HG02678 (cell line): ENCODE measurements at regions not wholly inside any gene's neighbourhood (a gene's known extent, or its start where the extent isn't known, plus 50 kb on each side); places are given as distances from the start of the nearest gene placed in this dataset.
"Not testable (repeated sequence)": the region's sequence is repeated elsewhere in the genome, so short reads cannot be mapped to it uniquely, and the experiment has no call there.

ENCODE experiments used
- ATAC-seq: cut with Tn5 transposase; IDR thresholded peaks from one replicate; pipeline ENCODE4 v1.9.1; 2021; ENCODE audit warnings: mild to moderate bottlenecking, moderate library complexity; ENCODE audit not compliant: unreplicated experiment

DNA sequence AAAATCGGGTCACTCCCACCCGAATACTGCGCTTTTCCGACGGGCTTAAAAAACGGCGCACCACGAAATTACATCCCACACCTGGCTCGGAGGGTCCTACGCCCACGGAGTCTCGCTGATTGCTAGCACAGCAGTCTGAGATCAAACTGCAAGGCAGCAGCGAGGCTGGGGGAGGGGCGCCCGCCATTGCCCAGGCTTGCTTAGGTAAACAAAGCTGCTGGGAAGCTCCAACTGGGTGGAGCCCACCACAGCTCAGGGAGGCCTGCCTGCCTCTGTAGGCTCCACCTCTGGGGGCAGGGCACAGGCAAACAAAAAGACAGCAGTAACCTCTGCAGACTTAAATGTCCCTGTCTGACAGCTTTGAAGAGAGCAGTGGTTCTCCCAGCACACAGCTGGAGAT, 325.7 kb upstream of the PIK3R1 start:
- ATAC-seq, result not testable (repeated sequence)

DNA sequence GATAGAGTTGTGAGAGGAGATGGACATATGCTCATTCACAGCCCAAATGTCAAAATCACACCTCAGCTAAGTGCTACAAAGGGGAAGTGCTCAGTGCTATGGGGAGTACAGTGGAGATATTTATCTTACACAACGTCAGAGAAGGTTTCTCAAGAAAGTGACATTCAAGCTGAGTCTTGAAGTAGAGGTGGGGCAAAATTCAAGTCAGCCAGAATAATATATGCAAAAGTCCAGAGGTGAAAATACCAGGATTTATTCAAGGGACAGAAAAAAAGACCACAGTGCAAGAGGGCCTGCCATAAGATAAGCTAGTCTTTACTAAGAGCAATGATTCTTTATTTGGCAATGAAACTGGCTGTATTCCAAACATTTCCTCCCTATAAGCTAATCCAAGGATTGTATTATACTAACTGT, 327.8 kb upstream of the PIK3R1 start:
- ATAC-seq, result no peak

DNA sequence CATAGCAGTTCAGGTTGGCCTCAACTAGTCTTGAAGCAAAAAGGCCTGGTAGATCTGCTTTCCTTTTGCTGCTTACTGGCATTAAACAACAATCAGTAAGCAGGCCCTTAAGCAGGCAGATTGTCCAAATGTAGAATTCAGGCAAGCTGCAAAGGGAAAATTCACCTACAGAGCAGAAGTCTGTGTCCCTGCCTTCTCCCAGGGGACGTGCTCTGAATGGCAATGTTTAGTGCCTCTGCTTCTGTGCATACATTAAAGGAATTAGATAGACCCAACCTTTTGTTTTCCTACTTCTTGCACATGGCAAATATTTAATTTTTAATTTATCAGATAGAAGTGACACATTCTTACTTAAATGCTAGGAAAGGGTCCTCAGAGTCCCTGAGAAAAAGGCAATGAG, 328.8 kb upstream of the PIK3R1 start:
- ATAC-seq, result no peak

DNA sequence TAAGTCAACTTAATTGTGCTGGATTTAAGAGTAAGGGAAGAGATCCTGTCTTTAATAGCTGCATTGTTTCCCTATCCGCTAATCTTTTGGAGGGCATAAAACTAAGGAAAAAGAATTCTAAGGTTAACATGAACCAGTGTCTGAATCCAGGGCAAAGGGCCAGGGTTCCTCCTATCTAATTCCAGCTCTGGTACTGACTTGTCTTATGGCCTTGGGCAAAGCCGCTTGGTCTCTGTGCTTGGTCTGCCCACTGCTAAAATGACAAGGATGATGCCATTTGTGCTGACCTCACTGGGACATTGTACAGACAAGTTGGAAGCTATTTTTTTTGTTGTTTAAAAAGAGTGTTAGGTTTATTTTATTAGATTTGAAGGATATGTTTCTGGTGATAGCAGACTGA, 334.7 kb upstream of the PIK3R1 start:
- ATAC-seq, result no peak

DNA sequence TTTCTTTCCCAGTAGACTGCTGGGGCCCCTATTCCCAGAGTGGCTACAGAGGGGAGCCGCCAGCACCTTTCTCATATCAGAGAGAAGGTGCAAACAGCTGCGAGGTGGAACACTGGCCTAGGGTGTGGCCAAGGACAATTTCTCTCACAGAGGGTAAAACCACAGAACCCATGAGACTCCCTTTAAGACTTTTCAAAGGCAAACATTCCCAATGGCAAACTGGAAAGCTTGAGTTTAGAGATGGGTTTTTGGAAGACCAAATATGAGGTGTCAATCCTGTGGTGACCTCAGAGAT, 335.1 kb upstream of the PIK3R1 start:
- ATAC-seq, result no peak

DNA sequence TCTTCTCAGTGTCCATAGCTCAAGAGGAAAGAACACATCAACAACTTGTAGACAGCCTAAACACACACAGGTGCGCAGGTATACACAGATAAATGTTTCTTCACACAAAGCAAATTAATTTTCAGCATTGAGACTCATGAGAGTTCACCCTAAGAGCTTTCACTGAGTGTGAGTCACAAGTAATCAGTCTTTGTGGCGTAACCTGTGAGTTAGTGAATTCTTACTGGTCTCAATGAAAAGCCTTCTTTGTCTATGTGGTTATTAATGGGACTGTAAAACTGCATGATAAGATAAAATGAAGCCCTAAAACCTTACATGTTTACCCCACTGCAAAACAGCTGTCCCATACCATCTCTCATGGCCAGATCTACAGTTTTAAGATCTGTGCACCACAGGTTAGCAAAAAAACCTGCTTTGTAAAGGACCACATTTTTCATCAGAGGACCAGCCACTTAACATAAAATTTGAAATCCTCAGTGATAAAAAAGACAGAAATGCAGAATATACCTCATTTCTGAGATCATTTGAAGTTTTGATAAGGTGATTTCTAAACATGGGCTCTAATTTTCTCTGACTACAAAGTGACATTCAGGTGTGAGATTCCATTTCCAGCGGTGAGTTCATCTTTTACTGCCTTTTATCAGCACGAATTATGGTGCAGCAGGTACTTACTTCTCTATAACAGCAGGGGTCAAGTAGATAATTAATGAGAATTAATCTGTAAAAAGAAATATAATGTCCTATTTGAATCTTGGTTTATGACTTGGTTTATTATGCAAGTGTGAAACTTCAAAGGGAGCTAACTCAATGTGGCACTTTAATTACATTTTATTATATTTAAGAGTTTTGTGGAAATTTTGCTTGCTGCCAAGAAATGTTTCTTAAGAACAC, 335.7 kb upstream of the PIK3R1 start:
- ATAC-seq, result no peak

DNA sequence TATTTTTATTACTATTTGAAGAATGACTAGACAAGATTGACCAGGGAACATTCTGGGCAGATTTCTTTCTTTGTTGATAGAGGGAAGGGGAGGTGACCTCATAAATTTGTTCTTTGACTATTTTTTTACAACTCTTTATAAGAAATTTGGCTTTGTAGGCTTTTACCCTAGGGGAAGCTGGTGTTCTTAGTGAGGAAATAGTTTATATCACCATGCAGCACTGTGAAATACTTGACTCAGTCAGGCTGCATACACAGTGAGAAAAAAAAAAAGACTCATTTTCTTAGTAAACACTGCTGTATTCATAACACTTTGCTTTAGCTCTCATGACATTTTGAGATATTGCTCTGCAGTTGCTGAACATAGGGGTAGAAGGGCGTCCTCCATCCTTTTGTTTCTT, 336.6 kb upstream of the PIK3R1 start:
- no peak for ATAC-seq

DNA sequence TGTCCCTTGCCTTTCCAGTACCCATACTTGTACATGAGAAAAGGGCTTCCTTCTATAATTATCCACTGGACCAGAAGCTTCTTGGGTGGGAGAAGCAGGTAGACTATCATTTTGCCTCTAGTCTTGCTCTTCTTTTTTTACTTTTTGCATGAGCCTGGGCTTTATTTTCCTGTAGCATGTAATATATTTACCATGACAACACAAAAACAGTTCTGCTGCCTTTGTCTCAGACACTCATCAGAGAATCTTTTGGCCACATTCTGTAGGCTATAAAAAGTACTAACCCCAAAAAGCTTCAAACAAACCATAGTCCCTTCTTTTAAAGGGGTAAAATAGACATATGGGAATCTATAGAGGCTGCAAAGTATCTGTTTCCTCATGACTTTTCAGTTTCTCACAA, 339.2 kb upstream of the PIK3R1 start:
- no peak for ATAC-seq

DNA sequence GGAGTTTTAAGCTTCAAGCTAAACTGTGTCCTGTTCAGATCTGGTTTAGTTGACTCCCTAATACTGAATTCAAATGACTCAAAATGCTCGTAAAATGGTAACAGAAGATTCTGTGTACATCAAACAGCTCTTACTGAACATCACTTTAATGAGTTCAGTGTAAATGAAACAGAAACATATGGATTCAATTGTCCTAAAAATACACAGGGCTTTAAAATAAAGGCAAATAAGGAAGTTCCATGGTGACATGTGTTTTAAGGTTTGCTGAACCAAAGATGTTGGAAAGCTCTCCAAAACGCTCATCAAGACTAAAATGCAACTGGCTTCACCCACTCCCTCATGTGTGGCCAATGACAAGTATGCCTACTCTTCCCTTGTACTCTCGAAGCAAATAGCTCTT, 340.0 kb upstream of the PIK3R1 start:
- ATAC-seq, result no peak

DNA sequence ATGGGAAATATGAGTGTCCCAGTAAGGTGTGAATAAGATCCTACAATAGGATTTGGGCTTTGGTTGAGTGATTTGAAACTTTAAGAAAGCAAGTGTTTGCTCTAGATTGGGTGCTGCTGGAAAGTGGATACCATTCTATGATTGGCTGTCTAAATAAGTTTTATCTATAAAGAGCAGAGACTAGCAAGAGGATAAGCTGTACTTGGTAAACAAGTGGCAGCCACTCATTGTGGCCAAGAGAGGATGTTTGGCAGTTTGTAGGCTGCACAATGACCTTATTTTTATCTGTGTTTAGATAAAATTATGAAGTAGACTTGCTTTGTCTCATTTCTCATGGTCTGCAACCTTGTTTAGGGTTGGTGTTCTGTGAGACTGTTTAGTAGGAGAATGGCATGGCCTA, 341.6 kb upstream of the PIK3R1 start:
- no peak for ATAC-seq

DNA sequence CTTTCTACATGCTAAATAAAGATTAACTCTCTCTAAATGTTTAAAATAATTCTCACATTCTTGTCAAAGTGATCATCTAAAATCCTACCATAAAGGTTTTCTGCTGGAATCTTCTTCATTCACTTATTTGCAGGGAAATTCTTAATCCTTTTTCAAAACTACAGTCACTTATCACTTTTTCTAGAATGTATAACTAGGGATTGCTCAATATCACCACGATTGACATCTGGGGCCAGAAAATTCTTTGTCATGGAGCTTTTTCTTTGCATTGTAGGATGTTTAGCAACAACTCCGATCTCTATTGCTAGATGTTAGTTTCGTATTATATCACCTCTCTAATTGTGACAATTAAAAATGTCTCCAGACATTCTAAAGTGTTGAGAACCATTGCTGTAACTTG, 344.9 kb upstream of the PIK3R1 start:
- no peak for ATAC-seq

DNA sequence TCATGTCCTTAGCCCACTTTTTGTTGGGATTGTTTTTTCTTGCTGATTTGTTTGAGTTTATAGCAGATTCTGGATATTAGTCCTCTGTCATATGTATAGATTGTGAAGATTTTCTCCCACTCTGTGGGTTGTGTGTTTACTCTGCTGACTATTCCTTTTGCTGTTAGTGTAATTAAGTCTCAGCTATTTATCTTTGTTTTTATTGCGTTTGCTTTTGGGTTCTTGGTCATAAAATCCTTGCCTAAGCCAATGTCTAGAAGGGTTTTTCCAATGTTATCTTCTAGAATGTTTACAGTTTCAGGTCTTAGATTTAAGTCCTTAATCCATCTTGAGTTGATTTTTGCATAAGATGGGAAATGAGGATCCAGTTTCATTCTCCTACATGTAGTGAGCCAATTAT, 351.2 kb upstream of the PIK3R1 start:
- not testable (repeated sequence) for ATAC-seq

DNA sequence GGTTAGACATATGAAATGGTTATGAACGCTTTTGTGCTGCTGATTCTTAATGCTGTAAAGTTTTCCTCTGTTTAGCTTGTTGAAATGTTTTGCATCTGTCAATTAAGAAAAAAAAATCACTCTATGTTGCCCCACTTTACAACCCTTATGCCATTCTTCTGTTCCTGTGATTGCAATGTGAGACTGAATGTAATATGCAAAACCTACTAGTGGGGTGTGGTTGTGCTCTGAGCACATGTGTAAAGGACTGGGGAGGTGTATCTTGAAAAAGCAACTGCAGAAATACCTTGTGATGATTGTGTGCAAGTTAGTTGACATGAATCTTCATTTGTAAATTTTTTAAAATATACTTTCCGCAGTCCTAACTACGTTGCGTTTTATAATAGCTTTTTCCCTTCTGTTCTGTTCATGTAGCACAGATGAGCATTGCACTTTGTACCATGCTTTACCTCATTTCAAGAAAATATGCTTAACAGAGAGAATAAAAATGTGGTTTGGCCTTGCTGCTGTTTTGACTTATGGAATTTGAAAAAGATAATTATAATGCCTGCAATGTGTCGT, 357.0 kb upstream of the PIK3R1 start:
- ATAC-seq, result no peak

DNA sequence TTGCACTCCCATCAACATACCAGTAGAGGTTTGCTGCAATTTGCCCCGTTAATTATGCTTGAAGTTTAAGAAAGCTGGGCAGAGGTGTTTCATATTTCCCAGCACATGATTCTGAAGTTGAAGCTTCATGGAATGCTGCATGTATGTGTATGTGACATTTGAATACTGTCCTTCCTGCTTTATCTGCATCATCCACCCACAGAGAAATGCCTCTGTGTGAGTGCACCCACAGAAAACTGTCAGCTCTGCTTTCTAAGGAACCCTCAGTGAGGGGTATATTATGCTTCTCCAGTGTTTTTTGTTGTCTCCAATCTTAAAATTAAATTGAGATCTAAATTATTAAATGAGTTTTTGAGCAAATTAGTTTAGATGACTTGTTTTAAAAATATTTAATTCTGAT, 358.1 kb upstream of the PIK3R1 start:
- no peak for ATAC-seq

DNA sequence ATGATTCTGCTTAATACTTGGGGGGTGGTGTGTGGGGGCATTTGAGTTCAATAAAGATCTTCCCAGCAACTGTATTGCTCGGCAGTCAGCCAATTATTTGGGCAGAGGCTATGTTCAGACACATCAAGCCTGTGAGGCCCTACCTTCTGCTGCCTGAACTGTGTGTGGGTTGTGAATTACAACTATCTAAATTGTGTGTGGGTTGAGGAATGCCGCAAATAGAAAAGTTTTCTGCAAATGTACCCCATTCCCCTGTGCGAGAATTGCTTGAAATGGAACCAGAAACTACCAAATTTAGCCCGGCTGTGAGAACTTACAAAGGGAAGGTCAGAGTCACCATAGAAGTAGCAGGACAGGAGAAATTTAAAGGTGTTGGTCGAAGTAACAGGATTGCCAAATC, 360.0 kb upstream of the PIK3R1 start:
- no peak for ATAC-seq

DNA sequence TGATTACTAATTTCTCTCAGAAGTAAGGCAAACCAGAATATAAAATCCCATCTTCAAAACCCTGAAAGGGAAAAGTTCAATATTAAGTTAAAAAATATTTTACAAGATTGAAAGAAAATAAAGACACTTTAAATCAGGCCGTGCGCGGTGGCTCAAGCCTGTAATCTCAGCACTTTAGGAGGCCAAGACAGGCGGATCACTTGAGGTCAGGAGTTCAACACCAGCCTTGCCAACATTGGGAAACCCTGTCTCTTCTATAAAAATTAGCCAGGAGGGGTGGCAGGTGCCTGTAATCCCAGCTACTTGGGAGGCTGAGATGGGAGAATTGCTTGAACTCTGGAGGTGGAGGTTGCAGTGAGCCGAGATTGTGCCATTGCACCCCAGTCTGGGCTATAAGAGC, 364.6 kb upstream of the PIK3R1 start:
- ATAC-seq, result not testable (repeated sequence)

DNA sequence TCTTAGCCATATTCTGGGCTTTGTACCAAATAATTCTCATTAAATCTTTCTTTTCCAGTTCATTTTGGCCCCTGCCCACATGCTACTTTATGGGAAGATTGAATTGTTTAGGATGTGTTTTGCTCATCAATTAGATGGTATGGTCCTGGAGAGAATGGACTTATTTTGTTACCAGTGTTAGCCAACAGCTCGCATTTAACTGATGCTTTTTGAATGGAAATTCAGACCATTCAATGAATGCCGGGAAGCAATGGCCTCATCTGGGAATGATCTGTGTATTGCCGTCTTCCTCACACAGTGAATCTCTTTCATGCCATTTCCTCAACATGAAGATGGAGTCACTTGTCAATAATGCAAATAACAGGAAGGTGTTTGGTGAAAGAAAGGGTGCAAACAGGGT, 370.6 kb upstream of the PIK3R1 start:
- no peak for ATAC-seq

DNA sequence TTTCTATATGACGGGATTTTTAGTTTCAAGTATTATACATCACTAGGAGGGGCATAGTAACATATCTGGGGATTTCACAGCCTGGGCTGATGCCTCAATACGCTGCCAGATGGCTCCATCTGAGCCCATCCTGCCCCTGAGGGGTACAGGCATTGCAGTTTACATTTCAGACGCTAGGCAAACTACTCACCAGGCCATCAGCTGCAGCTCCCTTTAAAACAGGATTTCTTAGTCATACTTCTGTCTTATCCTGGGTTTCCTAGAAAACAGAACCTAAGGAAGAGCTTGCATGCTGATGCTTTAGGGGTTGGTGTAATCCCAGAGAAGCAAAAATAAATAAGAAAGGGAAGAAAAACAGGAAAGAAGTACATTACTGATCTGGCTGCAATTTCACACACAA, 372.8 kb upstream of the PIK3R1 start:
- ATAC-seq, result no peak

DNA sequence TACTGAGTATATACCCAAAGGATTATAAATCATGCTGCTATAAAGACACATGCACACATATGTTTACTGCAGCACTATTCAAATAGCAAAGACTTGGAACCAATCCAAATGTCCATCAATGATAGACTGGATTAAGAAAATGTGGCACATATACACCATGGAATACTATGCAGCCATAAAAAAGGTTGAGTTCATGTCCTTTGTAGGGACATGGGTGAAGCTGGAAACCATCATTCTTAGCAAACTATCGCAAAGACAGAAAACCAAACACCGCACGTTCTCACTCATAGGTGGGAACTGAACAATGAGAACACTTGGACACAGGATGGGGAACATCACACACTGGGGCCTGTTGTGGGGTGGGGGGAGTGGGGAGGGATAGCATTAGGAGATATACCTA, 378.3 kb upstream of the PIK3R1 start:
- ATAC-seq, result not testable (repeated sequence)

DNA sequence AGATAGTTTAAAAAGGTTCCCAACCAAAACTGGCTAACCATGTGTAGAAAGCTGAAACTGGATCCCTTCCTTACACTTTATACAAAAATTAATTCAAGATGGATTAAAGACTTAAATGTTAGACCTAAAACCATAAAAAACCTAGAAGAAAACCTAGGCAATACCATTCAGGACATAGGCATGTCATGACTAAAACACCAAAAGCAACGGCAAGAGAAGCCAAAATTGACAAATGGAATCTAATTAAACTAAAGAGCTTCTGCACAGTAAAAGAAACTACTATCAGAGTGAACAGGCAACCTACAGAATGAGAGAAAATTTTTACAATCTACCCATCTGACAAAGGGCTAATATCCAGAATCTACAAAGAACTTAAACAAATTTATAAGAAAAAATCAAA, 379.1 kb upstream of the PIK3R1 start:
- ATAC-seq, result not testable (repeated sequence)

DNA sequence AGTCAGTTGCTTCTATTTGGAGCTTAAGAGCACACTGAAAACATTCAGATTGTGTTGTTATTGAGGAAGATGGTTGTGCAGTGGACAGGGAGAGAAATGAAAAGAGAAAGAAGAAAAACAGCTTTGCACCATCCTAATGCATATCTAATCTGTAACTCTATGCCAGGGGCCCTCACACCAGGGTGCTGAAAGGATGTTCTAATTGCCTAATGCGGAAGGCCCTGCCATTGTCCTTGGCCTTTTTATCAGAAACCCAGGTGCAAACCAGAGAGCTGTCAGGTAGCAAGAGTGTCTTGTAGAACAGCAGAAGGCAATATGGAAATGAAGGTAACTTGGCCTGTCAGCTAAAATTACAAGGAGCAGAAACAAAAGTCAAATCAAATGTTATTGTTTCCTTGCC, 384.5 kb upstream of the PIK3R1 start:
- no peak for ATAC-seq

DNA sequence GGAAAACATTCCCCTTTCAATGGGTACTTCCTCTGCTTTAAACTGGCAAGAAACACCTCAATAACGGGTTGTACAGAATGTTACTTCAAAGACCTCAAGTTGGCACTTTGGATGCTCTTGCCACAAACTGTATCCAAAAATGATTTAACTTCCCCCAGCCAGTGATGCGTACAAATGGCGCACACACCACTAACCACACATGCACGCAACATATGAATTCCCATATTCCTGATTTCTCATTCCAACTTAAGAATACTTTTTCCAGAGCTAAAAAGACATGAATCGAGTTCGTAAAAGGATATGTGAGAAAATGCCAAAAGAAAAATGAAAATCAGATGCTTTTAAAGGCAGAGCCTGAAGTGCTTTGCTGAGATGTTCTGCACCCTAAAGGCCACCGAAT, 388.0 kb upstream of the PIK3R1 start:
- ATAC-seq, result no peak

DNA sequence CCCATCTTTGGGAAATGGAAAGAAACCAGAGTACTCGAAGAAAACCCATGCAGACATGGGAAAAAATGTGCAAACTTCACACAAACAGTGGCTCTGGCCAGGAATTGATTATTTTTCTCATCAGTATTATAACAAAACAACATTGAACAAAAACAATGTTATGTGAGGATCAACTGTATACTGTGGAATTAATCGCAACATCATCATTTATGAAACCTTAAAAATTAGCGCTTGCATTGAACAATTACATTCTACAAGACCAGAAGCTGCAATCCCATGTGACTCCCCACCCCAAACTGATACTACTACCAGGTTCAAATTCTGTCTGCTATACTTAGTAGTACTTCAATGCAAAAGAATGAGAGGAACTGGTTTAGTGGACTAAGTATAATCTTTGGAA, 390.7 kb upstream of the PIK3R1 start:
- no peak for ATAC-seq
